Nucleus accumbens (tissue), 56 donors: ENCODE measurements at regions not wholly inside any gene's neighbourhood (a gene's known extent, or its start where the extent isn't known, plus 50 kb on each side); places are given as distances from the start of the nearest gene placed in this dataset.

Experiments used
- DNase-seq, 56 donors: peaks; one replicate each; lab custom pipeline; 2025; lab: John Stamatoyannopoulos, UW

GRCh38 chr1:208868554-208868953, 624.4 kb upstream of the PLXNA2 start:
- DNase-seq, result no peak

GRCh38 chr1:208874915-208875314, 630.7 kb upstream of the PLXNA2 start:
- no peak for DNase-seq

- DNase-seq, result no peak
These were observed 634.8 kb upstream of the PLXNA2 start for GRCh38 chr1:208879022-208879421.

- DNase-seq, result no peak
These were observed 636.4 kb upstream of the PLXNA2 start for GRCh38 chr1:208880433-208881100.

DNA sequence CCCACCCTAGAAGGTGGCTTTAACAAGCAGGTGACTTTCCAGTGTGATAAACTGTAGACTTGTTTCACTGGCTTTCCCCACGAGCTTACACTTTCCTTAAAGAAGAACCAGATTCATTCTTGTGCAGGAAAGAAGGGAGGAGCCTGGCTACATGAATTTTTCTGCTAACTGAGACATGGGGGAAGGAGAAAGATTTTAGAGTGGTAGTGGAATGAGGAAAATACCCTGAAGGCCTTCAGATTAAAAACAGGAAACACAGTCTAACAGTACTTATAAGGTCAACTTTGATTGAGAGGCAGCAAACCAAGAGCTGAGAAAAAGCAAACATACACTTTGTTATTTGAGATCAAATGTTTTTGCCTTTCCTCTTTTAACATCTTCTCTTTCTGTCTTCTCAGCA, 640.9 kb upstream of the PLXNA2 start:
- no peak for DNase-seq

- no peak for DNase-seq
These were observed 641.5 kb upstream of the PLXNA2 start for GRCh38 chr1:208885650-208886049.

- DNase-seq, result no peak
These were observed 644.2 kb upstream of the PLXNA2 start for GRCh38 chr1:208888376-208888775.

DNA sequence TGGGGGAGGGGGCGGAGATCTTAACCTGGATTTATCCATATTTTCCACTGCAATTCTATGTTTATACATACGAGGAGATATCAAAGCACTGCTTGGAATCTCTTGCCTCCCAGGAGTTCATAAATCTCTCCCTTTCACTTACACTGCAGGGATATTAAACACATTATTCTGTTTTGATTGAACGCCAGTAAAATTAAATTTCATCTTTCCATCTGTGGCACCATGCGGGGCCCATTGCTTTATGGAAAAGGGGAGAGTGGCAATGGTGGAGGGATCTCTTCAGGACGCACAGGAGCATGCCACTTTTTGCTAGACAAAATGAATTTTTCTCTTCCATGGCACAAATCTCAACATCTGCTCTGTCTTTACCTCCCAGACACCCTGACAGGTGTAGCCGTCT, 648.0 kb upstream of the PLXNA2 start:
- no peak for DNase-seq

GRCh38 chr1:208893251-208893650, 649.1 kb upstream of the PLXNA2 start:
- DNase-seq, result no peak

DNA sequence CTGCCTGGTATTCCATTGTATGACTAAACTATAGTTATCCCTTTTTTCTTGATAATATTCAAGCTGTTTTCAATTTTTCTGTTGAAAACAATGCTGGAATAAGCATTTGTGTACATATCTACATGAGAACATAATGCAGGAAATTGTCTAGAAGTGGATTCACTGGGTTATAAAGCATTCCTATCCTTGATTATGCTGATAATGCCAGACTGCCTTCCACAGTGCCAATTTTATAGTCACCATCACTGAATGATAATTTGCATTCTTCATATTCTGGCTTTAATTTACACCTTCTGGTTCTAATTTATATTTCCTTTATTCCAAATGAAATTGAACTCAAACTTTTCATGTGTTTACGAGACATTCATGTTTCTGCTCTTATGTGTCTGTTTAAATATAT, 651.0 kb upstream of the PLXNA2 start:
- DNase-seq, result no peak

- no peak for DNase-seq
These were observed 651.6 kb upstream of the PLXNA2 start for GRCh38 chr1:208895820-208896219.

DNA sequence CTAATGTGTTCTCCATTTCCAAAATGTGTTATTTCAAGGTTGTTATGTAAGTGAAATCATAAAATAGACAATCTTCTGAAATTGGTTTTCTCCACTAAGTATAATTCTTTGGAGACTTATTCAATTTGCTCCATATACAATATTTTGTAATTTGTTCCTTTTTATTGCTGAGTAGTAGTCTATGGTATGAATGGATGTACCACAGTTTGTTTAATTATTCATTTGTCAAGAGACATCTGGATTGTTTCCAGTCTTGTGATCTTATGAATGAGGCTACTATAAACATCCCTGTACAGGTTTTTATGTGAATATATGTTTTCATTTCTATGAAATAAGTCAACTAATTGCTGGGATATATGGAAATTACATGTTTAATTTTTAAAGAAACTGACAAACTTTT, 652.6 kb upstream of the PLXNA2 start:
- DNase-seq, result no peak

DNA sequence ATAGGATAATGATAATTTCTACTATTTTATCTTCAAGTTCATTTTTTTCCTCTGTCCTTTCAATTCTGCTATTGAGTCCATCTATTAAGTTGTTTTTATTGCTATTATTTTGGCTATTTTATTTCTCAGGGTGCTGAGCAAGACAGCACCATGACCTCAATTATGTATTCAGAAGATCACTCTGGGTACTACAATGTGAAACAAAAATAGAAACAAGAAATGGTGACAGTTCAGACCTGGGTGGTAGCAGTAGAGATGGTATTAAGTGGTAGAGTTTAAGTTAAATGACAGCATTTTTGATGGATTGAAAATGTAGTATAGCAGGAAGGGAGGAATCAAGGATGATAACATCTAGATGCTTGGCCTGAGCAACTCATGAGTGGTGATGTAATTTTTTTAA, 655.3 kb upstream of the PLXNA2 start:
- no peak for DNase-seq

GRCh38 chr1:208903251-208903905, 659.2 kb upstream of the PLXNA2 start:
- DNase-seq, result no peak

DNA sequence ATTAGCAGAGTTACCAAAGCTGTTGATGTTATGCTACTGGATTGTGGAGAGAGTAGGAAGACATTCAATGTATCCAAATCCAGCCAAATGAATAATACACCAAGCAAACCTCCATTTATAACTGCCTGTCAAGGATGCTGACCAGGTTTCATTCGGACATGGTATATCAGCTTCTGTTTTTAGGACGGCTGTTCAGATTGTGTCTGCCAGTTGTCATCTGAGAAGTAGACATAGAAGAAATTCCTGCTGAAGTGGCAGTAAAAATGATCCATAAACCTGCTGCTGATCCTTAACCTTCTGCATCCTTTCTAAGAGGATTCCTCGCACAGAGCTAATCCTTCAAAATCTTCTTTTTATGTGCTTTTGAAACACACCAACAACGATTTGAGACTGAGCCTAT, 663.6 kb upstream of the PLXNA2 start:
- DNase-seq, result no peak

- DNase-seq, result no peak
These were observed 665.1 kb upstream of the PLXNA2 start for GRCh38 chr1:208909011-208909984.

DNA sequence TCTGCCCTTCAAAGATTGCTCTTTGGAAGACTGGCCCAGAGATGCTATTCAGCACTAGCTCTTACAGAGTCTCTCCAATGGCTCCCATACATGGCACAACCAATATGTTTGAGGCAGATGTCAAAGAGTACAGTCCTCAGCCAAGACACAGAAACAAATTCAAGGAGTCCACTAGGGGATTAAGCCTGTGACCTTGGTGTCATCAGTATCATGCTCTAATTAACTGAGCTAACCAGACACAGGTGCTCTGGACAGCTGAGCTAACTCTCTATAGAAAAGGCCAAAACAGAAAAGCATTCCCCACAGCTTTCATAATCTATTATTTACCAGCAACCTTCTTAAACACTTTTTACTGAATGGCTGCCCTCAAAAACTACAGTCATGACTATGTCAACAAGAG, 666.0 kb upstream of the PLXNA2 start:
- DNase-seq, result no peak

- no peak for DNase-seq
These were observed 666.2 kb upstream of the CAMK1G start for GRCh38 chr1:208917281-208917680.

DNA sequence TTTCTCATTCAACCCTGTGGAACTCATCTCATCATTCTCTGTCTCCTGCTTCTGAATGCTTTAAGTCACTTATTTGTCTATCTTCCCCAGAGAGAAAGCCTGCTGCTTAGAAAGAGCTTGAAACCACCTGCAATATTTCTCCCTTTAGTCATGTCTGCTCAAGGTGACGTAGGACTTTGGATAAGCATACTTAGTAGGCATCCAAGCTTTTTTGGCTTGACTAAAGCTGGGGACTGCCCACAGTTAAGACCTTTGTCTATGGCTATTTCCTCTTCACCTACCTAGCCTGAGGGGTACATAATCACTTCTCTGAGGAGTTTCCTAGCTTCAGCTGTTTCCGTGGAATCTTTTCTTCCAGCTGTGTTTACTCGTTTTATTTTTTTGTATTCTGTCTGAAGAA, 665.8 kb upstream of the CAMK1G start:
- no peak for DNase-seq

- DNase-seq, result no peak
These were observed 665.4 kb upstream of the CAMK1G start for GRCh38 chr1:208918160-208918559.

DNA sequence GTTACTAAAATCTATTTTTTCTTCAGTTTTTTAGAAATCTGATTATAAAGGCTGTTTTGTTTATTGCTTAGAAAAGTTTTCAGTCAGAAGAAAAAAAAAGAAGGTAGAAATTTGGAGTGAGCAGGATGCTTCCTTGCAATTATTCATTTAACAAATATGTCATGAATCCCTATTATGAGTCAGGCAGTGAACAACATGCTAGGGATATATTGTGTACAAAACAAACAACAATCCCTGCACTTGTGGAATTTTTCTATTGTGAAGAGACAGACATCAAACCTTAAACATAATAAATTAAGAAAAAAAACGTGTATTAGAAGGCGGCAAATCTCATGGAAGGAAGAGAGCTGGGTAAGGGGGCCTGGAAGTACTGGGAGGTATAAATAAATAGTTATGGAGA, 664.1 kb upstream of the CAMK1G start:
- DNase-seq, result no peak
